Stimulated activated CD4-positive, alpha-beta T cell treated with anti-CD3 and anti-CD28 coated beads, Interleukin-15, amount 100 ng/mL, for 1 hour (primary cell): ENCODE measurements at regions not wholly inside any gene's neighbourhood (a gene's known extent, or its start where the extent isn't known, plus 50 kb on each side); places are given as distances from the start of the nearest gene placed in this dataset.
"Not testable (repeated sequence)": the region's sequence is repeated elsewhere in the genome, so short reads cannot be mapped to it uniquely, and the experiment has no call there.

Experiments
- DNase-seq, 2 donors: peaks; one replicate each; pipeline ENCODE4 v3.0.0-alpha.2; 2020; ENCODE audit warnings: low read depth in 1 of 2, low spot score in 1 of 2

DNA sequence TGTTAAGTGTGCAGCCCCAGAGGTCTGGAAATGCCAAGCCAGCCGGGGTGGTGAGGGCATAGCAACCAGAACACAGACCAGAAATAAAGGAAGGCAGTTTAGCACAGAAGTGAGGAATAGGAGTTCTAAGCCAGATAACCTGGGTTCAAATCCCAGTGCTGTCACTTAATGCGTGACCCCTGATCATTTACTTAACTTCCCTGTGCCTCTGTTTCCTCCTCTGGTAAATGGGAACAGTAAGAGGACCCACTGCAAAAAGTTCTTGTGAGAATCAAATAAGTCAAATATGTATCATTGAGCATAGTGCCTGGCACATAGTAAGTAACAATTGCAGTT, 125.2 kb upstream of the ARHGEF3 start:
- no peak for DNase-seq

DNA sequence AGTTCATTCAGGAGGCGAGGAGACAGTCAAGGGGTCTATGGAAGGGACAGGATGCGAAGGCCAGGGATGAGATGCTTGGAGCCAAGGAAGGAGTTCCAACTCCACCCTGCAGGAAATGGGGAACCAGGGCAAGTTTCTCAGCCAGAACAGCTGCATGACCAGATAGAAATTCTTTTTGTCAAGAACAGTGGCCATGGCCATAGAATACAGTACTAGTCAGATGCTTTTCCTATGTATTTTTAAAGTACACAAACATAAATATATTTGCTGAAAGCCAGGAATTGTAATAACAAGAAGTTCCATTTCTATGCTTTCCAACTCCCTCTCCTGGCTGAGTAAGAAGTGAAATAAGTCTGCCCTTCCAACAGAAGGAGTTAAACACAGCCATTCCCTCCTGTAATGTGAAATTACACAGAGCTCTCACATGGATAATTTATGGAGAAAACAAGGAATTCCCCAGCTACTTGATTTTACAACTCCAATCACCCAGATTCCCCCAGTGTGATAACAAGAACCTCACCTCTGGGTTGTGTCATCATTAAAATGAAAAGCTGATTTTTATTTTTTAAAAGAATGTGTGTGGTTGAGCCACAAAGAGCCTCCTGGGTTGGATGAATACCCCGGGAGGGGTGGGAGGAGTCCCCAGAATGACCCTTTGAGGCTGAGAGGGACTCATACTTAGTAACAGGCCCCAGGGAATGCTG, 124.6 kb upstream of the ARHGEF3 start:
- no peak for DNase-seq

DNA sequence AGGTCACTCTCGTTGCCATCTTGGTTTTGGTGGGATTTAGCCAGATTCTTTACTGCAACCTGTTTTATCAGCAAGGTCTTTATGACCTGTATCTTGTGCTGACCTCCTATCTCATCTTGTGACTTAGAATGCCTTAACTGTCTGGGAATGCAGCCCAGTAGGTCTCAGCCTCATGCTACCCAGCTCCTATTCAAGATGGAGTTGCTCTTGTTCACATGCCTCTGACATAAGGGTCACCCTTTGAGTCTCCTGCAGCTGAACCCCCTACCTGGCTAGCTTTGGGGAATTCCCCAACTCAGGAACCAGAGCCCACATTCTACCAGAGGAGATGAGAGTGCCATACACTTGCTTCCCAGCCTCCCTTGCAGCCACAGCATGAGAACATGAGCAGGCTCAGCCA, 123.0 kb upstream of the ARHGEF3 start:
- DNase-seq, result not testable (repeated sequence)

DNA sequence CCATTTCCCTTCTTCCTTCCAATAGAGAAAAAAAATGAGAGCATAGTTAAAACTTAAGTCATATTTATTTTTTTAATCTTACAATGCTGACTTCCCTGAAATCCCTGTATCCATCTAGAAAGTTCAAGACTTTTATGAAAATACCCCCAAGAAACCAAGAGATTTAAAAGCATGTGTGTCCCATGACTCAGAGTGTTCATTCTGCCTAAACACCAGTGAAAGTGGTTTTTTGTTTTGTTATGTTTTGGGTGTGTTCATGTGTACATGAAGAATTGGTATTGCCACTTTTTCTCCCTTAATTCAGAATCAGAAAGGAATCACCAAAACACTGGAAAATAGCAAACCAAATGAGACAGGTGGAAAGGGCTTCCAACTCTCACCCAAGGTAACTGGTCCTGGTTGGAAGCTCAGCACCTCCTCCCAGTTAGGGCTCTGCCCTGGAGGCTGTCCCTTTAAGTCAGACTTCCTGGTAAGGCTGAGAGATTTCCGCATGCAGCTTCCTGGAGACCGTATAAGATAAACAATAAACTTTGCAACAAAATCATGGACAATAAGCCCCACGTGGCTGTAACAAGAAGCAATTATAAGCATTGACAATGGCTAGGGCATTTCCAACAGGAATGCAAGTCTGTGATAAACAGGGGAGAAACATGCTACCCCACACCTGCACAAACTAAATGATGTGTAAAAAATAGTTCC, 121.9 kb upstream of the ARHGEF3 start:
- DNase-seq, result no peak

DNA sequence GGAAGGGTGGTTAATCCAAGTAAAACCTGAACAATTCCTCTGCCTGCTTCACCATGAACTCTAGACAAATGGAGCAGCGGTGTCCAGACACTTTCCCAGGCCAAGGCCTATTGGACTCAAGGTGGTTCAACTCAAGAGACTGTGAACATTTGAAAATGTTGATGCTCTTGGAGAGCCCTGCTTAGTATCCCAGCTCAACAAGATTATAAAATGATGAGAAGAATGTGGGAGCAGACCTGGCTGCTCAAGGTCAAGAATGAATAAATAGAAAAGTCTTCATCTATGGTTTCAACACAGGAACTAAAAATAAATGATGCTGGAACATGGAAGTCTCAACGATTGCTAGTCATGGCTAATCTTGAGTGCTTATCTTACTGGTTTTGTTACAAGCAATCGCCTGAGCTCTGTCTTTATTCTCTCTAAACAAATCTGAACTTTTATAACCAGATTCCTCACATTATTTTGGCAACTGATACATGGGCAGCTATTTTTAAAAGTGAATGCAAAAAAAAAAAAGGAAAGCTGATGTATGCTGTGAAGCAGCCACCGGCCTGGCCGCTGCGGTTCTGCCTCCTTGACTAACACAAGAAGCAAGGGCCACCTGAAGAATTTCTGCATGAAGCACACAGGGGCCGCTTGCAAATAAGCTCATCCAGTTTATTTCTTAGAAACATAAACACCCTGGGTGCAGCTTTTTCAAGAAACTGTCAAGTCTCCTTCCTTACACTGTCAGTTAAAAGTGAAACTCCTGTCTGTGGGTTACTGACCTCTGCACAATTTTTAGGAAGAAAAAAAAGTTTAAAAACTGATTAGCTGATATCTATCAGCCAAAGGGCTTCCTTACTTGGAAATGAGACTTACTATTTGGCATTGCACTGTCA, 120.1 kb upstream of the ARHGEF3 start:
- no peak for DNase-seq

DNA sequence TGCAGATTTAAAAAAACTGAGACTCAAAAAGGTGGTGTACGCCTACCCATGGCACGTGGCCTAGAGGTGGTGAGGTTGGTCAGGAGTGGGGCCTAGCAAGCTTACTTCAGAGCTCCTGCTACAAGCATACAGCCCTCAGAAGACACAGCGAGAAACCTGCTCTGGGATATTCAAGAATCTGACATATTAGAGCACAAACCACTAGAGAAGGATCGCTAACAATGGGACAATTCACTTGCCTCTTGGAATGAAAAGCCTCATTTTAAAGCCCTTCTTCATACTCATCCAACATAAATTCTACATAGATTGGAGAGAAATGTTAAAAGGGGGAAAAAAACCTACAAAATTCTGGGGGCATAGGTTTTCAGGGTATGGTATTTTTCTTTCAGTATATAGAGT, 118.0 kb upstream of the ARHGEF3 start:
- DNase-seq, result no peak

DNA sequence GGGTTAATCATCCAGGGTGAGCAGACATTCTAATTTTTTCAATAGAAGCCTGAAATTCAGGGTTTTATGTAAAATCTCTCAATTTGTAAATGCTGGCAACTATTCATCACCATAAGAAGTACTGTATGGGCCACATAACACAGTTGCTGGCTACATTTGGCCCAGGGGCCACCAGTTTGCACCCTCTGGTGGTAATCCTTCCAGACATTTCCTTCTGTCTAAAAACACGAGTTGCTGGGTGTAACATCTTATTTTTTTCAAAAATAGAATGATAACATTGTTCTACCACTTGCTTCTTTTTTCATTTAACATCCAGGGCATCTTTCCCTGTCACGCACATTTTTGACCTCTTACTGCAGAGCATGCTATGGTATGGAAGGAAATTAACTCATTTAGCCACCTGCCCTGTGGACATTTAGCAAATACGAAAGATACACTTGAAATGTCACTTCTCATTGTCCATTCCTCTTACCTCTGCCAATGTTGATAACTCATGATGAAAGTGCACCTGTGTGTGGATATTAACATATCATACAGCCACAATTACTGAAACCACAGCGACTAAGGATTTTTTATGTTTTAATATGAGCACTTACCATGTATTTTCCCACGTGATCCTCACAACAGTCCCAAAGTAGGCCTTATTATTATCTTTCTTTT, 117.5 kb upstream of the ARHGEF3 start:
- DNase-seq, result no peak

DNA sequence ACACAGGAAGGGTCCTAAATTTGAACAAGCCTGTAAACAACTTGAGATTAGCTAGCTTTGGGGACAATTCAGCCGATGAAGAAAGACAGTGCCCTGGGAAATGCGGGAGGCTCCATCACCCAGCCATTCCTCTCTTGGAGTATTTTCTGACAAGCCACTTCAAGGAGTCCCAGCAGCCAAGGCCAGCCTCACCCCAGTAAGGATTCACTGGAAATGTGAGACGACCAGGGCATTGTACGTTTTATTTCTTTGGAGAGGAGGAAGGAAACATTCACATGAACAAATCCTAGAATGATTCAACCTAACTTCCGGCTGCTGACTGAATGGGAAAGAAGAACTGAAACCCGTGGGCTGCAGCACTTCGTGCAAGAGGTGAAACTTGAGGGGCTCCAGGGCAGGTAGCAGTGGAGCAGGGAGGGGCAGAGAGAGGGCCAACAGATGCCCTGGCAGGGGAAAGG, 116.4 kb upstream of the ARHGEF3 start:
- DNase-seq, result peak in 1 of 2 donors; percentile 26

DNA sequence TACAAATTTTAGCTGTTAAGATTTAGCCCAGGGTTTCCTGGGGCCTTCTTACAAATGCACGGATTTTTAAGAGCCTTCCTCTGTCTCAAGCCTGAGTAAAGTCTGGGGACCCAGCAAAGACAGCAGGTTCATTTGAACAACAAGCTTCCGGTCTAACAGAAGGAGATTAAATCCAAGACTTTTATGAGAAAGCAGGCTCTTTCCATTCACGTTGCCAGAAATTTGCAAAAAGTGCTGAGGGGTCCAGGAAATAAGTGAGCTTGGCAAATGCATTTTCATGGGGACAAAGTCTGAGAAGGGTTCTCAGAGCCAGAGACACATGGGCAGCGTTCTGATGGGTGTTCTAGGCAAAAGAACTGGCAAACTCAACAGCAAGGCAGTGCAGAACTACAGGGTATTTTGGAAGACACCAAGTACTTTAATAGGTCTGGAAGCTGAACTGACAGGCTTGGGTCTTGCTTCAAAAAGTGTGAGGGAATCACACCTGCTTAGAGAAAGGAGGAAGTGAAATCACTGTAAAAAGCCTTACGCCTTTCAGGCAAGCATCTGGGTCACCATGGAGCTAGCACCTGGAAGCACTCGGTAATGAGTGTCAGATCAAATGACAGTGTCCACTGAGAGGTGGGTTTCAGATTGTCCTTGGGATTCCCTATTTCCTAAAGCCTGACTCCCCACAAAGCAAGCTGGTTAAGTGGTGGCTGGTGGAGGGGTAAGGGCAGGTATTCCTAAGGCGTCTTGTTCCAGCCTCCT, 115.8 kb upstream of the ARHGEF3 start:
- no peak for DNase-seq

DNA sequence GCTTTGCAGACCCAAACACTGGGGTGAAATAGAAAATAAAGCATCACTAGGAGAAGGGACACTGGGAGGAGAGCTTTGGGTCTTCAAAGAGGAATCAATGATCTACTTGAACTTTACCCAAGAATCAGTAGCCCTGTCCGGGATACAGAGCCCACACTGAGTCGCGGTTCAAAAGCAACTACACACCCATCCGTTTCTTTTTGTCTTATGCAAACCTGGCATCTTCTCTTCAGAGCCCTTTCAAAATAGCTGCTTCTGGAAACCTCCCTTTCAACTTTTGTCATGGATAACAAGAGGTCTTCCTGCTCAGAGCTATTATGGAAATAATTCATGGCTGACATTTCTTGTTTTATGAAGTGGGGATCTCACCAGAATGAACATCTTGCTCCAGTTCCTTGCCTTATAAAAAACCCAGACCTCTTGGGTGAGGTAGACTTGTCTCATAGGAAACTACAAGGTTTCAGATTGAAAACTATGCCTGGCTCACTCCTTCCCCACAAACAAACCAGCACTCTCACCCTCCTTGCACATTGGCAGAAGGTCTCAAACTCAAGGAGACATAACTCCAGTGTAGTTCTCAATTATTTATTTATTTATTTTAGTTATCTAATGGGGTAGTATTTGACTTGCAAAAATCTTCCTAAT, 115.1 kb upstream of the ARHGEF3 start:
- DNase-seq, result no peak

DNA sequence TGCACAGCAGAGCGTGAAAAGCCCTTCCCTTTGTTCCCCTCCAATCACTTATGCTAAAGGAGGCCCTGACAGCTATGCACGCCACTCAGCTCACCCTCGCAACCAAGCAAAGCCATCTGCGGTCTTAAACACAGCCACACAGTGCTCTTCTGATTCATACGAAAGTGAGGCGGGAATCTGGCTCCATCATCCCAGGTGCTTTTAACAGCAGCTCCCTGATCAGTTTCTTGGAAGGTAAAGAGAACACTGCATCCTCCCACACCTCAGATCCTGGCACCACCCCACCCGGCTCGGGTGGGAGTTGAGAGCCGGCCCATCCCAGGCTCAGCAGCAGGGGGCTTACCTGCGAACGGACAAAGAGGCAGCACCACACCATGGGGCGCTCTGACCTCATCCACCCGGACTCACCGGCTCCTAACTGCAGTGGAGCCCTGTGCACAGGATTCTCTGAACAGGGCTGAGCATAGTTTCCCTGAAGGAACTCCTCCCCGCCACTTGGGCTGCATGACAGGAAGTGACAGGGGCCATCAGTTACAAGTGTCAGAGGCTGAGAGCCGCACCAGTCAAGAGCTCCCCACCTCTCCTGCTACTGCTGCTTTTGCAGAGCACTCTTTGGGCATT, 114.3 kb upstream of the ARHGEF3 start:
- DNase-seq, result peak; percentile 35 to 61

DNA sequence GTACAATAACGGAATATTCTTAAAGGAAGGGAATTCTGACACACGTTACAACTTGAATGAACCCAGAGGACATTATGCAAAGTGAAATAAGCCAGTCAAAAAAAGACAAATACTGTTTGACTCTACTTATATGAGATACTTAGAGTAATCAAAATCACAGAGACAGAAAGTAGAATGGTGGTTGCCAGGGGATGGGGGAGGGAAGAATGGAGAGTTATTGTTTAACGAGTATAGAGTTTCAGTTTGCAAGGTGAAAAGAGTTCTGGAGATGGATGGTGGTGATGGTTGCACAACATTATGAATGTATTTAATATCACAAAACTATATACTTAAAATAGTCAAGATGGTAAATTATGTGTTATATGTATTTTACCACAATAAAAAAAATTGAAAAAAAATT, 112.9 kb upstream of the ARHGEF3 start:
- DNase-seq, result no peak

DNA sequence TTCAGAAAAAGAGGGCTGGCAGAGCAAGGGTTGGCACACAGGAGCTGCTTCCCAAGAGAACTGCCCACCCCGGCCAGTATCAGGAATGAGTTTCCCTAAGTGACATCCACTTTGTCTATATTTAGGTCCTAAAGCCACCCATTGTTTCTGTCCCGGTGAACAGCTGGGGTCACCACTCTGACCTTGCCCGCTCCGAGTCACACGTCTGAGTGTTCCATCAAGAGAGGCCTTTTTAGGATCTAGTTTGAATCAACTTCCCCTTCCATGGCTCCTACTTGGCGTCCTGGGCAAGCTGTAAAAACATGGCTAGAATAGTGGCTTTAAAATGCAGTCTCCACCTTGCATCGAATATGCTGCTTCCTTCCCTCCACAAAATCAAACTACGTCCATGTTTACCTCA, 109.6 kb upstream of the ARHGEF3 start:
- DNase-seq, result no peak

DNA sequence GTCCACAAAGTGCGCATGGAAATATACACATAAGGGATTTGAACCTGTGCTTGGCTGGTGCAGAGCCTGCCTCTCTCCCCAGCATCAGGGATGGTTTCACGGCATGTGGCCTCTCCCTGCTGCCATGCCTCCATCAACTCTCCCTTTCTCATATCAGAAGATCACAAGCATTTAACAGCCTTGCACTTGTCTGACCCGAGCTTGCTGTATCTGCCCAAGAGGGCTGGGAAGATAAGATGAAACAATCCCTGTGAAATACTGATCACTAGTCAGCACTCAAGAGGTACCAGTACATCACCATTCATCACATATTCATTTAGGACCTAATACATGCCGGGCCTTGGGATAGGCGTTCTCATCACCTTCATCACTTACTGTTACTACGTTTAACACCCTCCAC, 107.6 kb upstream of the ARHGEF3 start:
- DNase-seq, result no peak

DNA sequence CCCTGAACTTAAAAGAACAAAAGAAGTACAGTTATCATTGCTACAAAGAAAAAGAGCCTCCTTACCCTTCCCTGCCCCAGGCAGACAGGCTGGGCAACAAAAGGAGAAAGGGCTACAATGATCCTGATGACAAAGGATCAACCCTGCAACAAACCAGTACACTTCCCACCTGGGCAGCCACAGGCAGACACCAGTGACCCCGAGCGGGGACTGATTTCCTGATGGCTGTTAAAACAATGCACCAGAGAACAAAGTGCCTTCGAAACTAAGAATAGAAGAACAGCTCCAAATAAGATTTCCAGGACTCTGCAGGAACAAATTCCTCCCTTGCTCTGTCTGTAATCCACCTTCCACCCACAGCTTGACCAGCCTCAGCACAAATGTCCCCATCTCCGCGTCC, 106.3 kb upstream of the ARHGEF3 start:
- no peak for DNase-seq

DNA sequence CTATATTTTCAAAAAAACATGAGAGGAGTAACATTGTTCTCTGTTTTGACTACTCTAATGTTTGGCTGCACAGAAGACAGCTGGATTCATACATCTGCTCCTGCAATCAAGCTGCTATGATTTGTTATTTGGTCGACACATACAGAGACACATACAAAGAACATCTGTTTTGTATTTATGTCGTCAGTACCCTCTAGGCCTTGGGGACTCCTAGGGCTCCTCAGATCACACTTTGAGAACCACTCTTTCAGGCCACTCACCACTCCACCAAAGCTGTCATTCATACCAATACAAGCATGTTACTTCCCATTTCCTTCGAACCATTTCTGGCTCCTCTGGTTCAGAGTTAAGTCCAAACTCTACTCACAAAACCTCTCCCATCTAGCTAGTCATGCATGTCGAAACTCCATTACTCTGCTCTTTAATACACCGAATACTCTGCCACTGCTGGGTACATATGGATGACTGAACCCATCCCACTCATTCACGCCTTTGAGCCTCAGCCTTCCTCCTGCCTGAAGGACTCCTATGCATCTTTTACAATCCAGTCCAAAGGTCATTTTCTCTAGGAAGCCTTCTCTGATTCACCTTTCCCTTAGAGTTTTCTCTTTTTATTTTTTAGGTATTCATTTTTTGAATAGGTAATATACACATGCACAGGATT, 102.9 kb upstream of the ARHGEF3 start:
- DNase-seq, result no peak

DNA sequence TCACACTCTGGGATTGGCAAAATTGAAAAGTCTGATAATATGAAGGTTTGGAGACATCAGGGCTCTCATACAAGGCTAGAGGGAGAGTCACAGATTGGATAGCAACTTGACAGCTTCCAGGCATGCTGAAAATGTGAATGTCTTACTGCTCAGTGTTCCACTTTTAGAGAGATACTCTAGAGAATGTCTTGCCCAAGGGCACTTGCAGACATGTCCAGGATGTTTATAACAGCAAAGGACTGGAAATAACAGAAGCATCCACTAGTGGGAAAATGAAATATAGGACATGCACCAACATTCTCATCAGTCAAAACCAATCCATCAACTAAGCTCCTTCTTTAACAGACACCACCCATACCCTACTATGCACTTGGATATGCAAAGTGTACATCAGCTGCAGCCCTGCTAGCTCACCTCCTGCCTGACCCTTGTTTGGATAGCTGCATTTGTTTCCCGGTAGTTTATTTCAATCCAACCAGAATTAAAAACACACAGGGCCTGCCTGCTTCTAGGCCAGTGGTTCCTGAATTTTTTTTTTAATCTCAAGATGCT, 101.6 kb upstream of the ARHGEF3 start:
- no peak for DNase-seq

DNA sequence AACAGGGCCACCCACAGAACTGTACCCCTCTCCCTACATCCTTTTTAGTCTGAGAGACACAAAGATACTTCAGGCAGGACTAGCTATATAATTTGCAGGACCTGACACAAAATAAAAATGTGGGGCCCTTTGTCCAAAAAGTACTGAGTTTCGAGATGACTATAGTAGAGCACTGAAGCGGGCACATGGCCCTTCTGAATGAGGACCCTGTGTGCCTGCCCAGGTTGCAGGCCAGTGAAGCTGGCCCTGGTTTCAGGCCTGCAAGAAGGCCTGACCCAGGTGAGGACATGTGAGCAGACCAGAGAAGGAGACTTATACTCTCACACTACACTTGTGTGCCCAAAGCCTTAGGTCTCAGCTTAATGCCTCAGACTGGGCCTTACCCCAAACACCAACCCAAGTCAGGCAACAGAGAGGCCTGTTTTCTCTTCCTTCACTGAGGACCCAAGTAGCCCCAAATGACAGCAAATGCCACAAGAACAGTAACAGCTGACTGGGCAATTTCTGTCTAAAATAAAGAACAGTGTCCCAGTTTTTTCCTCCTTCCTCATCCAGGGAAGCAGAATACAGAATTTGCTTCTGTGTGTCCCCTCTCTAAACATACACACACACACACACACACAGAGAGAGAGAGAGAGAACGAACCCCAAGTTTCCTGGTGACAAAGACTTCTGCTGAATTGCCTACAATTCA, 100.9 kb upstream of the ARHGEF3 start:
- DNase-seq, result no peak
